ENCODE measurements at regions not wholly inside any gene's neighbourhood (a gene's known extent, or its start where the extent isn't known, plus 50 kb on each side); places are given as distances from the start of the nearest gene placed in this dataset.

DNA sequence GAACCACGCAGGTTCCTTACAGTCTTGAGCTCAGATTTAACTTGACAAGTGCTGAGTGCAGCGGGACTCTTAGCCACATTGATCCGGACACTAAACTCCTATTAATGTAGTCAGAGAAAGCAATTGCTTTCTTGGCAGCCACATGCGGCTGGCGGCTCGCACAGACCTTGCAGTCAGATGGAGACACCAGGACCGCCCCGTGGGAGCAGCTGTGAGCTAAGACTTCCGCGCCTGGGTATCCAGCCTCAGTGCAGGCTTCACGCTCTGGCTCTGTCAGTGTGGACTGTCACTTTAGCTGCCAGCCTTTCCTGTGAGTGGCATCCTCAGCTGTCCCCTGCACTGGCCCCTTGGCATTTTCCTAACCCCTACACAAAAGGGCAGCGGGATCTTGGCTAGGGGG lies 80.9 kb upstream of the NLRP1 start:
- intact Hi-C loops (cut with micrococcal nuclease; ENCODE audit: unreplicated experiment) = no loop called here
- CTCF ChIA-PET = no interaction called here
- Mint-ChIP-seq H3K27ac (ENCODE audit: unreplicated experiment) (no peak overlapping the region), H3K27me3 (ENCODE audit: unreplicated experiment) (peaks cover 66% of the 10 kb centered on the region), H3K9me3 (ENCODE audit: low read depth, unreplicated experiment) (no peaks in the 10 kb centered on the region), H3K4me3 (ENCODE audit: low read depth, unreplicated experiment) (no peak overlapping the region), H3K4me1 (ENCODE audit: low read depth, unreplicated experiment) (no peaks in the 10 kb centered on the region), H3K36me3 (ENCODE audit: insufficient read depth, unreplicated experiment) (no peaks in the 10 kb centered on the region)
- BruUV-seq (replicated peaks) = no TSS peak
- no peak for DNase-seq
- TF ChIP-seq CTCF (IDR thresholded peaks at IDR 0.05; ENCODE audit: unreplicated experiment) = no peak

GRCh38 chr17:5667871-5668270 lies 83.6 kb upstream of the NLRP1 start:
- peaks cover 65% of the 10 kb centered on the region for H3K27me3 Mint-ChIP-seq (ENCODE audit: unreplicated experiment)
- H3K27ac Mint-ChIP-seq (ENCODE audit: unreplicated experiment) = no peak overlapping the region
- H3K9me3 Mint-ChIP-seq (ENCODE audit: low read depth, unreplicated experiment) = no peaks in the 10 kb centered on the region
- BruUV-seq (replicated peaks) = no TSS peak
- no peaks in the 10 kb centered on the region for H3K4me1 Mint-ChIP-seq (ENCODE audit: low read depth, unreplicated experiment)
- DNase-seq = no peak
- intact Hi-C loops (cut with micrococcal nuclease; ENCODE audit: unreplicated experiment) = no loop called here
- TF ChIP-seq CTCF (IDR thresholded peaks at IDR 0.05; ENCODE audit: unreplicated experiment) = no peak
- H3K4me3 Mint-ChIP-seq (ENCODE audit: low read depth, unreplicated experiment) = no peak overlapping the region
- CTCF ChIA-PET = no interaction called here
- H3K36me3 Mint-ChIP-seq (ENCODE audit: insufficient read depth, unreplicated experiment) = no peaks in the 10 kb centered on the region

- no peak for DNase-seq
- CTCF ChIA-PET = interaction anchor here (0.5 to 0.6 kb wide), 2 partner anchors 14 to 517 kb away, joined by 4 to 7 read pairs; no protein-coding TSS in a partner anchor
- Mint-ChIP-seq H3K36me3 (ENCODE audit: insufficient read depth, unreplicated experiment) (no peaks in the 10 kb centered on the region), H3K9me3 (ENCODE audit: low read depth, unreplicated experiment) (no peaks in the 10 kb centered on the region), H3K27ac (ENCODE audit: unreplicated experiment) (no peak overlapping the region), H3K27me3 (ENCODE audit: unreplicated experiment) (peaks cover 65% of the 10 kb centered on the region), H3K4me3 (ENCODE audit: low read depth, unreplicated experiment) (no peak overlapping the region), H3K4me1 (ENCODE audit: low read depth, unreplicated experiment) (no peaks in the 10 kb centered on the region)
- intact Hi-C loops (cut with micrococcal nuclease; ENCODE audit: unreplicated experiment) = no loop called here
- no peak for TF ChIP-seq CTCF (IDR thresholded peaks at IDR 0.05; ENCODE audit: unreplicated experiment)
- BruUV-seq (replicated peaks) = no TSS peak
Measured at GRCh38 chr17:5668557-5669138, 84.3 kb upstream of the NLRP1 start.

GRCh38 chr17:5669191-5669590 lies 84.9 kb upstream of the NLRP1 start:
- no peaks in the 10 kb centered on the region for H3K9me3 Mint-ChIP-seq (ENCODE audit: low read depth, unreplicated experiment)
- no peak overlapping the region for H3K27ac Mint-ChIP-seq (ENCODE audit: unreplicated experiment)
- BruUV-seq (replicated peaks) = no TSS peak
- DNase-seq = no peak
- intact Hi-C loops (cut with micrococcal nuclease; ENCODE audit: unreplicated experiment) = no loop called here
- no peak overlapping the region for H3K4me3 Mint-ChIP-seq (ENCODE audit: low read depth, unreplicated experiment)
- no peaks in the 10 kb centered on the region for H3K36me3 Mint-ChIP-seq (ENCODE audit: insufficient read depth, unreplicated experiment)
- no peak for TF ChIP-seq CTCF (IDR thresholded peaks at IDR 0.05; ENCODE audit: unreplicated experiment)
- H3K4me1 Mint-ChIP-seq (ENCODE audit: low read depth, unreplicated experiment) = no peaks in the 10 kb centered on the region
- CTCF ChIA-PET = interaction anchor here (0.5 to 0.6 kb wide), 2 partner anchors 13 to 516 kb away, joined by 4 to 7 read pairs; no protein-coding TSS in a partner anchor
- peaks cover 65% of the 10 kb centered on the region for H3K27me3 Mint-ChIP-seq (ENCODE audit: unreplicated experiment)
